ENCODE measurements at regions not wholly inside any gene's neighbourhood (a gene's known extent, or its start where the extent isn't known, plus 50 kb on each side); places are given as distances from the start of the nearest gene placed in this dataset.

- Histone ChIP-seq H3K79me2 (ENCODE audit: low read length) (no peaks in the 10 kb centered on the region), H2AFZ (ENCODE audit: low read depth, low read length) (no peak overlapping the region), H3K4me3 (ENCODE audit: low read length) (no peak overlapping the region), H4K20me1 (ENCODE audit: insufficient read depth, low read length) (no peaks in the 10 kb centered on the region), H3K36me3 (replicated peaks; ENCODE audit: low read depth, low read length) (no peaks in the 10 kb centered on the region), H3K27ac (ENCODE audit: low read length) (no peak overlapping the region), H3K4me1 (ENCODE audit: low read length) (no peaks in the 10 kb centered on the region), H3K27me3 (ENCODE audit: low read depth, low read length) (peaks cover 23% of the 10 kb centered on the region; the same call in 1 of the 2 replicates), H3K4me2 (ENCODE audit: low read length) (no peak overlapping the region), H3K9ac (ENCODE audit: low read length) (no peak overlapping the region), H3K9me3 (ENCODE audit: insufficient read depth, low read length) (no peaks in the 10 kb centered on the region)
- no peak for TF ChIP-seq EZH2phosphoT487 (IDR thresholded peaks at IDR 0.05; ENCODE audit: low read depth)
- TF ChIP-seq CTCF (IDR thresholded peaks at IDR 0.05; ENCODE audit: low read depth, low read length) = no peak
Measured at GRCh38 chr9:108163321-108164005, 673.9 kb upstream of the KLF4 start.

- H3K27me3 ChIP-seq (ENCODE audit: low read depth, low read length) = peaks cover 23% of the 10 kb centered on the region; the same call in 1 of the 2 replicates
- H3K36me3 ChIP-seq (replicated peaks; ENCODE audit: low read depth, low read length) = no peaks in the 10 kb centered on the region
- H2AFZ ChIP-seq (ENCODE audit: low read depth, low read length) = no peak overlapping the region
- no peak overlapping the region for H3K9ac ChIP-seq (ENCODE audit: low read length)
- H3K27ac ChIP-seq (ENCODE audit: low read length) = no peak overlapping the region
- no peaks in the 10 kb centered on the region for H4K20me1 ChIP-seq (ENCODE audit: insufficient read depth, low read length)
- H3K4me2 ChIP-seq (ENCODE audit: low read length) = no peak overlapping the region
- no peak overlapping the region for H3K4me3 ChIP-seq (ENCODE audit: low read length)
- H3K79me2 ChIP-seq (ENCODE audit: low read length) = no peaks in the 10 kb centered on the region
- no peaks in the 10 kb centered on the region for H3K4me1 ChIP-seq (ENCODE audit: low read length)
- no peaks in the 10 kb centered on the region for H3K9me3 ChIP-seq (ENCODE audit: insufficient read depth, low read length)
- TF ChIP-seq CTCF (IDR thresholded peaks at IDR 0.05; ENCODE audit: low read depth, low read length) (no peak), EZH2phosphoT487 (IDR thresholded peaks at IDR 0.05; ENCODE audit: low read depth) (no peak)
Measured at GRCh38 chr9:108162664-108163063, 673.1 kb upstream of the KLF4 start.

- no peak overlapping the region for H3K4me2 ChIP-seq (ENCODE audit: low read length)
Measured at GRCh38 chr9:108161503-108161902, 671.9 kb upstream of the KLF4 start.

More at GRCh38 chr9:108161503-108161902, 671.9 kb upstream of the KLF4 start:
- H3K4me3 ChIP-seq (ENCODE audit: low read length) = no peak overlapping the region
- no peaks in the 10 kb centered on the region for H3K4me1 ChIP-seq (ENCODE audit: low read length)
- H3K27ac ChIP-seq (ENCODE audit: low read length) = no peak overlapping the region
- H3K27me3 ChIP-seq (ENCODE audit: low read depth, low read length) = peaks cover 21% of the 10 kb centered on the region; the same call in 1 of the 2 replicates
- H4K20me1 ChIP-seq (ENCODE audit: insufficient read depth, low read length) = no peaks in the 10 kb centered on the region
- H3K36me3 ChIP-seq (replicated peaks; ENCODE audit: low read depth, low read length) = no peaks in the 10 kb centered on the region
- no peak overlapping the region for H2AFZ ChIP-seq (ENCODE audit: low read depth, low read length)
- no peak for TF ChIP-seq EZH2phosphoT487 (IDR thresholded peaks at IDR 0.05; ENCODE audit: low read depth)
- TF ChIP-seq CTCF (IDR thresholded peaks at IDR 0.05; ENCODE audit: low read depth, low read length) = no peak
- no peaks in the 10 kb centered on the region for H3K79me2 ChIP-seq (ENCODE audit: low read length)
- no peaks in the 10 kb centered on the region for H3K9me3 ChIP-seq (ENCODE audit: insufficient read depth, low read length)
- H3K9ac ChIP-seq (ENCODE audit: low read length) = no peak overlapping the region
